22Rv1 (cell line): ENCODE measurements at regions not wholly inside any gene's neighbourhood (a gene's known extent, or its start where the extent isn't known, plus 50 kb on each side); places are given as distances from the start of the nearest gene placed in this dataset.

Experiments
- H3K27ac ChIP-seq: fragments of 450-650 bp; 2 replicates; pipeline ENCODE4 v1.5.1; 2017
- CTCF ChIP-seq: fragments of 450-650 bp; IDR thresholded peaks from 2 replicates; pipeline ENCODE4 v1.5.1; 2017; ENCODE audit warnings: mild to moderate bottlenecking
- ZFX ChIP-seq: fragments of 450-650 bp; IDR thresholded peaks from 2 replicates; pipeline ENCODE4 v1.6.1; 2017; ENCODE audit warnings: antibody characterized with exemption, borderline replicate concordance

GRCh38 chrX:13894888-13895565 is 78.1 kb upstream of the GPM6B start:
- no peak for TF ChIP-seq CTCF
- TF ChIP-seq ZFX, result no peak
- no peak overlapping the region for H3K27ac ChIP-seq

- H3K27ac ChIP-seq, result no peak overlapping the region
- TF ChIP-seq ZFX (no peak), CTCF (no peak)
These were observed 76.9 kb upstream of the GPM6B start for GRCh38 chrX:13893826-13894225.

GRCh38 chrX:13892856-13893255 is 76.0 kb upstream of the GPM6B start:
- no peak for TF ChIP-seq ZFX
- TF ChIP-seq CTCF, result no peak
- H3K27ac ChIP-seq, result no peak overlapping the region

GRCh38 chrX:13891377-13892140 is 74.7 kb upstream of the GPM6B start:
- TF ChIP-seq ZFX, result no peak
- H3K27ac ChIP-seq, result no peak overlapping the region

- H3K27ac ChIP-seq, result no peak overlapping the region
- no peak for TF ChIP-seq ZFX
- TF ChIP-seq CTCF, result no peak
These were observed 73.9 kb upstream of the GPM6B start for GRCh38 chrX:13890806-13891205.

- no peak for TF ChIP-seq CTCF
- TF ChIP-seq ZFX, result no peak
- H3K27ac ChIP-seq, result no peak overlapping the region
These were observed 71.4 kb upstream of the GPM6B start for GRCh38 chrX:13888284-13888683.

GRCh38 chrX:13885591-13885990 is 68.7 kb upstream of the GPM6B start:
- TF ChIP-seq ZFX, result no peak
- no peak for TF ChIP-seq CTCF
- H3K27ac ChIP-seq, result no peak overlapping the region
